Common myeloid progenitor, CD34-positive (primary cell): ENCODE measurements at regions not wholly inside any gene's neighbourhood (a gene's known extent, or its start where the extent isn't known, plus 50 kb on each side); places are given as distances from the start of the nearest gene placed in this dataset.

Source experiments
- CTCF ChIA-PET: fragments of 350-600 bp; sonication (Branson Sonifier 250); formaldehyde crosslinking; loops from one replicate; lab custom pipeline; 2021; ENCODE audit warnings: antibody characterized with exemption; lab: Charles Lee
- POLR2A ChIA-PET: fragments of 350-600 bp; sonication (Branson Sonifier 250); formaldehyde crosslinking; loops from one replicate; lab custom pipeline; 2021; ENCODE audit warnings: antibody characterized with exemption; lab: Charles Lee
- DNase-seq, 3 donors: peaks; one replicate each; pipeline versions ENCODE4 v3.0.0 to v3.0.0-alpha.2; 2013
- H3K27ac ChIP-seq, 2 experiments: 1 replicate in 1 of 2; 2 replicates in 1 of 2; pipeline ENCODE4 v1.7.0; 2013; ENCODE audit warnings: inconsistent platforms in 2 of 2, low read length in 2 of 2, mild to moderate bottlenecking in 2 of 2, low read depth in 1 of 2, moderate library complexity in 1 of 2; ENCODE audit not compliant: severe bottlenecking in 2 of 2, insufficient read depth in 1 of 2, poor library complexity in 1 of 2
- H3K27me3 ChIP-seq, 5 experiments: replicated peaks in 2 of 5; 1 replicate in 3 of 5; 2 replicates in 2 of 5; pipeline versions ENCODE4 v1.6.1 to v1.7.0; 2013; ENCODE audit warnings: low read length in 4 of 5, mild to moderate bottlenecking in 2 of 5, moderate library complexity in 2 of 5, inconsistent platforms in 1 of 5; ENCODE audit not compliant: insufficient read depth in 5 of 5, control insufficient read depth in 4 of 5
- H3K36me3 ChIP-seq, 4 experiments: 1 replicate in 2 of 4; 2 replicates in 2 of 4; pipeline versions ENCODE4 v1.6.1 to v1.7.0; 2013; ENCODE audit warnings: low read length in 3 of 4, control low read depth in 1 of 4, mild to moderate bottlenecking in 1 of 4; ENCODE audit not compliant: control insufficient read depth in 4 of 4, insufficient read depth in 4 of 4
- H3K4me1 ChIP-seq, 4 experiments: 1 replicate in 3 of 4; 2 replicates in 1 of 4; pipeline versions ENCODE4 v1.6.1 to v1.7.1; 2013; ENCODE audit warnings: low read length in 3 of 4, mild to moderate bottlenecking in 3 of 4, control low read depth in 1 of 4, inconsistent platforms in 1 of 4, moderate library complexity in 1 of 4; ENCODE audit not compliant: control insufficient read depth in 4 of 4, insufficient read depth in 4 of 4; ENCODE audit errors: control extremely low read depth in 1 of 4
- H3K4me3 ChIP-seq, 7 experiments: 1 replicate in 4 of 7; 2 replicates in 3 of 7; pipeline versions ENCODE4 v1.5.1 to v1.7.0; 2013; ENCODE audit warnings: mild to moderate bottlenecking in 7 of 7, low read length in 6 of 7, moderate library complexity in 6 of 7, inconsistent platforms in 2 of 7, low read depth in 2 of 7, control low read depth in 1 of 7; ENCODE audit not compliant: insufficient read depth in 4 of 7, control insufficient read depth in 1 of 7; ENCODE audit errors: extremely low read depth in 1 of 7
- H3K9me3 ChIP-seq, 5 experiments: 1 replicate in 4 of 5; 2 replicates in 1 of 5; pipeline versions ENCODE4 v1.6.1 to v1.7.1; 2013; ENCODE audit warnings: low read length in 4 of 5, mild to moderate bottlenecking in 2 of 5, inconsistent platforms in 1 of 5, low read depth in 1 of 5, moderate library complexity in 1 of 5; ENCODE audit not compliant: control insufficient read depth in 4 of 5, insufficient read depth in 2 of 5; ENCODE audit errors: control extremely low read depth in 1 of 5
- WGBS: methylation state at CpG from one replicate; pipeline ENCODE4 v1.1.5; 2013; ENCODE audit not compliant: insufficient coverage; 5-methylcytosine and 5-hydroxymethylcytosine counted together

- H3K27me3 ChIP-seq, result peaks cover 4 to 30% (median 12%) of the 10 kb centered on the region in 5 experiments
- POLR2A ChIA-PET, result interaction anchor here (0.6 kb wide), 1 partner anchor 19 kb away, joined by 3 read pairs; no protein-coding TSS in a partner anchor
- DNase-seq, result no peak
- 92% methylated on average over 1 of the region's 3 CpGs for WGBS
- no peak overlapping the region for H3K27ac ChIP-seq
- H3K9me3 ChIP-seq, result peaks cover 0 to 1% (median 0%) of the 10 kb centered on the region in 5 experiments
- H3K4me3 ChIP-seq, result no peak overlapping the region
- H3K36me3 ChIP-seq, result no peaks in the 10 kb centered on the region
- CTCF ChIA-PET, result no interaction called here
- H3K4me1 ChIP-seq, result no peaks in the 10 kb centered on the region
These were observed 452.5 kb downstream of the MCTP2 start for GRCh38 chr15:94683902-94684301.

- Histone ChIP-seq H3K27me3 (peaks cover 0 to 22% (median 4%) of the 10 kb centered on the region in 5 experiments), H3K36me3 (no peaks in the 10 kb centered on the region), H3K4me3 (no peak overlapping the region), H3K9me3 (no peaks in the 10 kb centered on the region), H3K27ac (no peak overlapping the region), H3K4me1 (no peaks in the 10 kb centered on the region)
- DNase-seq, result no peak
- CTCF ChIA-PET, result interaction anchor here (0.8 to 1.3 kb wide), 2 partner anchors 22 to 1750 kb away, joined by 3 read pairs; no protein-coding TSS in a partner anchor
- 100% methylated on average over 1 of the region's 2 CpGs for WGBS
- POLR2A ChIA-PET, result no interaction called here
These were observed 459.8 kb downstream of the MCTP2 start for GRCh38 chr15:94691169-94691568.

- Histone ChIP-seq H3K4me3 (no peak overlapping the region), H3K9me3 (no peaks in the 10 kb centered on the region), H3K36me3 (no peaks in the 10 kb centered on the region), H3K27ac (no peak overlapping the region), H3K27me3 (peaks cover 0 to 18% (median 4%) of the 10 kb centered on the region in 5 experiments), H3K4me1 (no peaks in the 10 kb centered on the region)
- DNase-seq, result no peak
- ChIA-PET CTCF (no interaction called here), POLR2A (no interaction called here)
- 100% methylated on average over 2 of the region's 3 CpGs for WGBS
These were observed 461.3 kb downstream of the MCTP2 start for GRCh38 chr15:94692710-94693109.

- no peak for DNase-seq
- ChIA-PET POLR2A (no interaction called here), CTCF (no interaction called here)
- no CpG with 5 or more reads among the region's 4 CpGs for WGBS
- no peaks in the 10 kb centered on the region for H3K36me3 ChIP-seq
- no peaks in the 10 kb centered on the region for H3K4me1 ChIP-seq
- H3K27me3 ChIP-seq, result peaks cover 0 to 25% (median 3%) of the 10 kb centered on the region in 5 experiments
- no peaks in the 10 kb centered on the region for H3K9me3 ChIP-seq
- no peak overlapping the region for H3K27ac ChIP-seq
- H3K4me3 ChIP-seq, result no peak overlapping the region
These were observed 468.9 kb downstream of the MCTP2 start for GRCh38 chr15:94700211-94700610.

GRCh38 chr15:94701281-94701985 is 470.1 kb downstream of the MCTP2 start:
- Histone ChIP-seq H3K4me3 (no peak overlapping the region), H3K27ac (no peak overlapping the region), H3K27me3 (peaks cover 0 to 27% (median 3%) of the 10 kb centered on the region in 5 experiments), H3K36me3 (no peaks in the 10 kb centered on the region), H3K9me3 (peaks cover 0 to 4% (median 0%) of the 10 kb centered on the region in 5 experiments), H3K4me1 (no peaks in the 10 kb centered on the region)
- POLR2A ChIA-PET, result no interaction called here
- CTCF ChIA-PET, result no interaction called here
- DNase-seq, result no peak
- WGBS, result 98% methylated on average over 14 of the region's 16 CpGs

GRCh38 chr15:94703596-94703995 is 472.2 kb downstream of the MCTP2 start:
- ChIA-PET POLR2A (no interaction called here), CTCF (no interaction called here)
- H3K4me1 ChIP-seq, result no peaks in the 10 kb centered on the region
- no peak overlapping the region for H3K4me3 ChIP-seq
- 100% methylated on average over 1 of the region's 3 CpGs for WGBS
- H3K27me3 ChIP-seq, result peaks cover 0 to 23% (median 3%) of the 10 kb centered on the region in 5 experiments
- no peaks in the 10 kb centered on the region for H3K36me3 ChIP-seq
- peaks cover 0 to 6% (median 0%) of the 10 kb centered on the region in 5 experiments for H3K9me3 ChIP-seq
- DNase-seq, result no peak
- H3K27ac ChIP-seq, result no peak overlapping the region

GRCh38 chr15:94704421-94704820 is 473.1 kb downstream of the MCTP2 start:
- no peak for DNase-seq
- ChIA-PET CTCF (no interaction called here), POLR2A (no interaction called here)
- H3K27me3 ChIP-seq, result peaks cover 0 to 21% (median 3%) of the 10 kb centered on the region in 5 experiments
- H3K4me3 ChIP-seq, result no peak overlapping the region
- H3K36me3 ChIP-seq, result no peaks in the 10 kb centered on the region
- H3K27ac ChIP-seq, result no peak overlapping the region
- H3K4me1 ChIP-seq, result no peaks in the 10 kb centered on the region
- H3K9me3 ChIP-seq, result peaks cover 0 to 6% (median 0%) of the 10 kb centered on the region in 5 experiments
